ENCODE measurements at regions not wholly inside any gene's neighbourhood (a gene's known extent, or its start where the extent isn't known, plus 50 kb on each side); places are given as distances from the start of the nearest gene placed in this dataset.

DNA sequence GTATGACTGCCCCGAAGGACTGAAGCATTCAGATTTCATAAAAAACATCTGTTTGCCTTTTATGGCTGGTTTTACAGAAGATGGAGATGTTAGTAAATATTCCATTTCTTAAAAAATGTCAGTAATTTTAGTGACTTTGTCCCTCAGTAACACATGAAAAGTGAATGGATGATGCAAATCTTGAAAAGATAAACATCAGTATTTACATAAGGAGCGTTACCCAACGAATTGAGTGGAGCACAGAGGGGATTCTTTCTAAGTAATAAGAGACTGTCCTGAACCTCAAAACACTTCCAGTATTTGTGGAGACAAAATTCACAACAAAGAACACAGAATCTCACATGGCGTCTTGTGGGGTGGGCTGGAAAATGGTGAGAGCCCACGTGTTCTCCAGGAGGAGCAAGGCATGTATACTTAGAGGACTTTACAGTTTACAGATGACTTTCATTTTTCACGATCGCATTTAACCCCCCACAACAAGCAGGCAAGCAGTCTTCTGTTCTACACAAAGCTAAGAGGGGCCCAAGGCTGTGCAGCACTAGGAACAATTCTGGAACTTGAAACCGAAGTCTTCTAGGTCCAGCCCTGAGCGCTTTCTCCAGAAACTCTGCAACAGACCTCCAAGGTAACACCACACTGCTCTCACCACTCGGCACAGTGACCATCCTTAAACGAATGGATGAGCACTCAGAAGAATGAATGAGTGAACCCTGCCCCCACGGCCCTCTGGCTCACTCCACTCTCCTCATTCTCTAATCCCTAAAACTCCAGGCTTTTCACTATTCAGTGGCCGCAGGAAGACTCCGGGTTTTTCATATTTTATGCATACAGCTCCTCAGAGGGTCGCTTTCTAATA is 709.8 kb downstream of the UQCRFS1 start:
- no peak overlapping the region for H3K27ac ChIP-seq
- peaks cover 0 to 6% (median 0%) of the 10 kb centered on the region in 7 donors for H3K27me3 ChIP-seq
- WGBS, 2 donors, result 66 to 67% methylated on average over 15 of the region's 15 CpGs
- DNase-seq, result no peak
- no peak for ATAC-seq
- no peaks in the 10 kb centered on the region for H3K36me3 ChIP-seq
- intact Hi-C loops (cut with DNase I), result no loop called here
- TF ChIP-seq, protein P1, sequence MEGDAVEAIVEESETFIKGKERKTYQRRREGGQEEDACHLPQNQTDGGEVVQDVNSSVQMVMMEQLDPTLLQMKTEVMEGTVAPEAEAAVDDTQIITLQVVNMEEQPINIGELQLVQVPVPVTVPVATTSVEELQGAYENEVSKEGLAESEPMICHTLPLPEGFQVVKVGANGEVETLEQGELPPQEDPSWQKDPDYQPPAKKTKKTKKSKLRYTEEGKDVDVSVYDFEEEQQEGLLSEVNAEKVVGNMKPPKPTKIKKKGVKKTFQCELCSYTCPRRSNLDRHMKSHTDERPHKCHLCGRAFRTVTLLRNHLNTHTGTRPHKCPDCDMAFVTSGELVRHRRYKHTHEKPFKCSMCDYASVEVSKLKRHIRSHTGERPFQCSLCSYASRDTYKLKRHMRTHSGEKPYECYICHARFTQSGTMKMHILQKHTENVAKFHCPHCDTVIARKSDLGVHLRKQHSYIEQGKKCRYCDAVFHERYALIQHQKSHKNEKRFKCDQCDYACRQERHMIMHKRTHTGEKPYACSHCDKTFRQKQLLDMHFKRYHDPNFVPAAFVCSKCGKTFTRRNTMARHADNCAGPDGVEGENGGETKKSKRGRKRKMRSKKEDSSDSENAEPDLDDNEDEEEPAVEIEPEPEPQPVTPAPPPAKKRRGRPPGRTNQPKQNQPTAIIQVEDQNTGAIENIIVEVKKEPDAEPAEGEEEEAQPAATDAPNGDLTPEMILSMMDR (IDR thresholded peaks at IDR 0.05), result no peak
- H3K4me3 ChIP-seq, result no peak overlapping the region
- H3K9me3 ChIP-seq, result peaks cover 0 to 2% (median 0%) of the 10 kb centered on the region in 11 donors
- peaks cover 0 to 33% (median 0%) of the 10 kb centered on the region in 9 donors for H3K4me1 ChIP-seq

DNA sequence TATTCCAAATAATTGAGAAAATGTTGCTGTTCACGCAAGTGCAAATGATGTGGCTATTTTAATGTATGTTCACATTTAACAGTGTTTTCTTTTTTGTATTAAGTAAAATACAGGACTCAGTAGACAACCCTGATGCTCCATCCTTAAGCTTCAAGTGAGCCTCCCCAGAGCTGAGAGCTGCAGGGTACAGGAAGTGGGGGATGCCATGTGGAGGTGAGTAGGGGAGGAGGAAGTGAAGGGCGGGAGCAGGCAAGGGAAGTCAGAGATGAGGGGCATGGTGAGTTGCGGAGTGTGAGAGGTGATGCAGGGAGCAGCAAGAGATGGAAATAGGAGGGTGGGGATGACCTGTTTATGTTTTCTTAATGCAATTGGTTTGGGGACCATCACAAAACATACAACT is 711.0 kb downstream of the UQCRFS1 start:
- Histone ChIP-seq H3K27ac (no peak overlapping the region), H3K9me3 (peaks cover 0 to 2% (median 0%) of the 10 kb centered on the region in 11 donors), H3K4me1 (peaks cover 0 to 33% (median 0%) of the 10 kb centered on the region in 9 donors), H3K36me3 (no peaks in the 10 kb centered on the region), H3K27me3 (peaks cover 0 to 6% (median 0%) of the 10 kb centered on the region in 7 donors), H3K4me3 (no peak overlapping the region)
- 67 to 72% methylated on average over 3 of the region's 3 CpGs for WGBS, 2 donors
- TF ChIP-seq, protein P1 (IDR thresholded peaks at IDR 0.05), result no peak
- intact Hi-C loops (cut with DNase I), result no loop called here
- DNase-seq (no peak), ATAC-seq (no peak)

DNA sequence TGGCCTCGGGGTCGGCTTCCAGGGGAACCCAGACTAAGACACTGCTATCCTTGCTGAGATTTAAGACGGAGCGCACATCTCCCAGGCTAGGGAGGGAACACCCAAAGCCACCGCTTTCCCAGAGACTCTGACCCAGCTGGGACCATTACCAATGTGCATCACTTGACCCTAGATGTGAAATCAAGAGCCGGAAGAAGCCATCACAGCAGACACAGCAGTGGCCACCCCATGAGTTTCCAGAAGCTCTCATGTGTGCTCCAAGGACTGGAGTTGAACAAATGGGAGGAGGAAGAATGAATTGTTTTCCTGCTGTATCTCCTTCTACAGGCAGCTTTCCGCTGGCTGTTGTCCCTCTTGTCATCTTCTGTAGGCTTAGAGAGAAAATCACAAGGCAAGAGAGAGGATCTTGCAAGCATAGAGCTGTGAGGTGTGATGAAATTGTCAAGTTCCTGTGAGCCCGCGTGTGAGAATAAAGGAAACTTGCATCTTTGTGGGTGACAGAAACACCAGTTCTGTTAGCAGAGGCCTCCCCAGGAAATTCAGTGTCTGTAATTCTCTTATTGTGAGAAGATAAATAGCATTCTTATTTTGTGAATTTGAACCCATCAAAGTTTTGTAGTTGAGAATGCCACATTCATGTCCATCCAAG is 711.8 kb downstream of the UQCRFS1 start:
- ATAC-seq (no peak), DNase-seq (no peak)
- H3K27ac ChIP-seq, result no peak overlapping the region
- no peak overlapping the region for H3K4me3 ChIP-seq
- peaks cover 0 to 2% (median 0%) of the 10 kb centered on the region in 11 donors for H3K9me3 ChIP-seq
- TF ChIP-seq, protein P1 (IDR thresholded peaks at IDR 0.05), result no peak
- H3K27me3 ChIP-seq, result peaks cover 0 to 6% (median 0%) of the 10 kb centered on the region in 7 donors
- H3K4me1 ChIP-seq, result peaks cover 0 to 33% (median 0%) of the 10 kb centered on the region in 9 donors
- WGBS, 2 donors, result 85 to 86% methylated on average over 9 of the region's 9 CpGs
- no peaks in the 10 kb centered on the region for H3K36me3 ChIP-seq
- intact Hi-C loops (cut with DNase I), result no loop called here

DNA sequence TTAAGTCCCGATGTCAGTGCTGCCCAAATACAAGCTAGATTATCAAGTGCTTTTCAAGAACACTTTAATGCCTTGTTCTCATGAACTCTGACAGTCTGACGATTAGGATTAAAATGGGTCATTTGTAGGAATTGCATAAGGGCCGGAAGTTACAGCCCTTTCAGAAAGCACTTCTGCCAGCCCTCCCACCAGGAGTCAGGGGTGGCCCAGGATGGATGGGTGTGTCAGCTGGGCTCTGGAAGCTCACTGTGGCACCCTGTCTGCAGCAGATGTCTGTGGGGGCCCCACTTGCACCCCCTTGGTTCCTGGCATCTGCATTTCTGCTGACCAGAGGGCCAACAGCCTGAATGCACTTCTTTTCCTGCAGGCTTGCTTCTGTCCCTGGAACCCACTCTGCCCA is 712.7 kb downstream of the UQCRFS1 start:
- 63 to 74% methylated on average over 3 of the region's 3 CpGs for WGBS, 2 donors
- ATAC-seq (no peak), DNase-seq (no peak)
- Histone ChIP-seq H3K36me3 (no peaks in the 10 kb centered on the region), H3K4me3 (no peak overlapping the region), H3K27ac (peak overlapping the region in 1 of 10 donors; percentile 20), H3K9me3 (no peaks in the 10 kb centered on the region), H3K27me3 (peaks cover 0 to 6% (median 0%) of the 10 kb centered on the region in 7 donors), H3K4me1 (peaks cover 0 to 33% (median 0%) of the 10 kb centered on the region in 9 donors)
- intact Hi-C loops (cut with DNase I), result no loop called here
- TF ChIP-seq, protein P1 (IDR thresholded peaks at IDR 0.05), result no peak

Measured in heart right ventricle (tissue), 16 donors.